GM10266 (cell line): ENCODE measurements at regions not wholly inside any gene's neighbourhood (a gene's known extent, or its start where the extent isn't known, plus 50 kb on each side); places are given as distances from the start of the nearest gene placed in this dataset.

Experiments
- DNase-seq: peaks from one replicate; pipeline ENCODE4 v3.0.0; 2012; ENCODE audit errors: extremely low spot score
- CTCF ChIP-seq: IDR thresholded peaks from 2 replicates; pipeline ENCODE4 v1.5.1; 2012; ENCODE audit warnings: mild to moderate bottlenecking, low read depth; ENCODE audit not compliant: control insufficient read depth, insufficient read depth; ENCODE audit errors: missing control alignments

GRCh38 chr12:40580346-40580745, 111.9 kb upstream of the CNTN1 start:
- no peak for DNase-seq
- no peak for TF ChIP-seq CTCF

- no peak for TF ChIP-seq CTCF
- no peak for DNase-seq
Measured at GRCh38 chr12:40581889-40582288, 110.3 kb upstream of the CNTN1 start.

DNA sequence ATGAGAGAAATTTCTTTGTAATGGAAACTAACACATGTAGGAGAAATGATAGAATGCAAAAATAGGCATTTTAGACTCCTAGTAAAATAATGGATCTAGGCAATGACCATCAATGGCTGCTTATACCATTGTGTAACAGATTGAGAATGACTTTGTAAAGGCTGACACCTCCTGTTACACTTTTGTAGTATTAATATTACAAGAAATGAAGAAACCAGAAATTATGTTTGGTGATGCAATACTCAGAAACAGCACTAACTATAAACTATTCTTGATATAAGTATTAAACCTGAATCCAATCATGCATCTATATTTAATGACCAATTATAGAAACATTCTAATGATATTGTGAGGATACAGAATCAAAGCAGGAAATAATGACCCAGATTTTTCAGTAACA, 108.5 kb upstream of the CNTN1 start:
- no peak for TF ChIP-seq CTCF
- no peak for DNase-seq

- no peak for DNase-seq
- TF ChIP-seq CTCF: no peak
Measured at GRCh38 chr12:40584763-40585162, 107.5 kb upstream of the CNTN1 start.

DNA sequence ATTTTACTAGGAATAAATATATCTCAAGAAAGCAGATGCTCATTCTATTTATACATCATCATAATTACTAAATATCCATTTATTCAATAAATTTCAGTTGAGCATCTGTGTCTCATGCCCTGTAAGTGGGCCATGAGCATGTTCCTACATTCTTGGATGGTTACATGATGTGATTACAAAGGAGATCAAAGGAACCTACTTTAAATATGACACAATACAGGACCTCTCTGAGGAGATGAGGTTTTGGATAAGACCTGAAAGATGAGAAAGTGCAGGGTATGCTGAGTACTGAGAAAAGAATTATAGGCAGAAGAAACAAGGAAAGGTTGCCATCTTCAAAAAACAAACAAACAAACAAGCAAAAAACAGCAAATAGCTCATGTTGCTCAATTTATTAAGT, 105.4 kb upstream of the CNTN1 start:
- TF ChIP-seq CTCF: no peak
- DNase-seq: no peak

DNA sequence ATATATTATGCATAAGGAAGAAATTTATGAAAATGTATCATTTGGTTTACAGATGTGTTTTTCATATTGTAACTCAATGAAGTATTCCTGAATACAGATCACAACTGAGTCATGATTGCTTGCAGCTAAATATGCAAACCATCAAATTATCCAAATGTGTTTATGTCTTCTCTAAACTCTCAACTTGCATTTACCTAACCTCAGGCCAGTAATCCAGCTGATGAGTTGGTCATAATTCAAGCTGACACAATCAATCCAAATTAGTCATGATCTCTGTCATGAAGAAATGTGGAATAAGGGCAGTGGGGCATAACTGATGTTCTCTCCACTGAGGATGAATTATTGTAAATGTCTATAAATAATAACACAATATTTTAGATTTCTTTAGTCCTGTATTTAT, 104.8 kb upstream of the CNTN1 start:
- DNase-seq: no peak
- TF ChIP-seq CTCF: no peak

- DNase-seq: no peak
Measured at GRCh38 chr12:40587970-40588369, 104.3 kb upstream of the CNTN1 start.

More at GRCh38 chr12:40587970-40588369, 104.3 kb upstream of the CNTN1 start:
- TF ChIP-seq CTCF: no peak
